MM.1S (cell line): ENCODE measurements at regions not wholly inside any gene's neighbourhood (a gene's known extent, or its start where the extent isn't known, plus 50 kb on each side); places are given as distances from the start of the nearest gene placed in this dataset.

Experiments
- DNase-seq: peaks from one replicate; pipeline ENCODE4 v3.0.0-alpha.2; 2015
- H2AFZ ChIP-seq: fragments of 300-600 bp; sonication (generic); 2 replicates; pipeline ENCODE4 v1.6.0; 2016; ENCODE audit warnings: antibody characterized with exemption, low read length
- H3F3A ChIP-seq: fragments of 300-600 bp; sonication (generic); 2 replicates; pipeline ENCODE4 v1.6.1; 2016; ENCODE audit warnings: mild to moderate bottlenecking, antibody characterized with exemption, low read length, moderate library complexity, mixed read lengths; ENCODE audit not compliant: insufficient read depth
- H3K27ac ChIP-seq: fragments of 300-600 bp; sonication (generic); 2 replicates; pipeline ENCODE4 v1.5.1; 2016; ENCODE audit warnings: mild to moderate bottlenecking, low read length
- H3K27me3 ChIP-seq: fragments of 300-600 bp; sonication (generic); replicated peaks from 2 replicates; pipeline ENCODE4 v1.6.0; 2016; ENCODE audit warnings: low read length; ENCODE audit not compliant: insufficient read depth
- H3K36me3 ChIP-seq: fragments of 300-600 bp; sonication (generic); replicated peaks from 2 replicates; pipeline ENCODE4 v1.6.1; 2016; ENCODE audit warnings: mild to moderate bottlenecking, low read length, mixed read lengths; ENCODE audit not compliant: insufficient read depth
- H3K4me1 ChIP-seq: fragments of 300-600 bp; sonication (generic); 2 replicates; pipeline ENCODE4 v1.6.1; 2016; ENCODE audit warnings: low read length, mixed read lengths
- H3K4me2 ChIP-seq: fragments of 300-600 bp; sonication (generic); 2 replicates; pipeline ENCODE4 v1.6.0; 2016; ENCODE audit warnings: low read depth, low read length
- H3K4me3 ChIP-seq: fragments of 300-600 bp; sonication (generic); 2 replicates; pipeline ENCODE4 v1.5.1; 2016; ENCODE audit warnings: low read length, mixed read lengths
- H3K79me2 ChIP-seq: fragments of 300-600 bp; sonication (generic); 2 replicates; pipeline ENCODE4 v1.6.1; 2016; ENCODE audit warnings: mixed run types, low read length, mixed read lengths
- H3K9ac ChIP-seq: fragments of 300-600 bp; sonication (generic); 2 replicates; pipeline ENCODE4 v1.6.1; 2016; ENCODE audit warnings: low read length, mixed read lengths
- H3K9me2 ChIP-seq: fragments of 300-600 bp; sonication (generic); replicated peaks from 2 replicates; pipeline ENCODE4 v1.6.1; 2016; ENCODE audit warnings: mild to moderate bottlenecking, low read length, mixed read lengths; ENCODE audit not compliant: insufficient read depth
- H3K9me3 ChIP-seq: fragments of 300-600 bp; sonication (generic); replicated peaks from 2 replicates; pipeline ENCODE4 v1.6.1; 2016; ENCODE audit warnings: mild to moderate bottlenecking, low read length, mixed read lengths; ENCODE audit not compliant: insufficient read depth
- H4K20me1 ChIP-seq: fragments of 300-600 bp; sonication (generic); 2 replicates; pipeline ENCODE4 v1.6.1; 2016; ENCODE audit warnings: mild to moderate bottlenecking, low read length, moderate library complexity, mixed read lengths; ENCODE audit not compliant: insufficient read depth
- EZH2 ChIP-seq: fragments of 300-600 bp; sonication (generic); optimal IDR thresholded peaks from 2 replicates; pipeline ENCODE3; 2017; ENCODE audit warnings: low read depth, mild to moderate bottlenecking, antibody characterized with exemption, low read length, mixed read lengths
- EZH2phosphoT487 ChIP-seq: fragments of 300-600 bp; sonication (generic); IDR thresholded peaks from 2 replicates; pipeline ENCODE4 v1.6.1; 2018; ENCODE audit warnings: antibody characterized with exemption, low read length
- TF ChIP-seq, protein P1 (sequence below): fragments of 300-600 bp; sonication (generic); IDR thresholded peaks from 2 replicates; pipeline ENCODE4 v1.5.1; 2016; ENCODE audit warnings: antibody characterized with exemption, low read length, mixed read lengths

DNA sequence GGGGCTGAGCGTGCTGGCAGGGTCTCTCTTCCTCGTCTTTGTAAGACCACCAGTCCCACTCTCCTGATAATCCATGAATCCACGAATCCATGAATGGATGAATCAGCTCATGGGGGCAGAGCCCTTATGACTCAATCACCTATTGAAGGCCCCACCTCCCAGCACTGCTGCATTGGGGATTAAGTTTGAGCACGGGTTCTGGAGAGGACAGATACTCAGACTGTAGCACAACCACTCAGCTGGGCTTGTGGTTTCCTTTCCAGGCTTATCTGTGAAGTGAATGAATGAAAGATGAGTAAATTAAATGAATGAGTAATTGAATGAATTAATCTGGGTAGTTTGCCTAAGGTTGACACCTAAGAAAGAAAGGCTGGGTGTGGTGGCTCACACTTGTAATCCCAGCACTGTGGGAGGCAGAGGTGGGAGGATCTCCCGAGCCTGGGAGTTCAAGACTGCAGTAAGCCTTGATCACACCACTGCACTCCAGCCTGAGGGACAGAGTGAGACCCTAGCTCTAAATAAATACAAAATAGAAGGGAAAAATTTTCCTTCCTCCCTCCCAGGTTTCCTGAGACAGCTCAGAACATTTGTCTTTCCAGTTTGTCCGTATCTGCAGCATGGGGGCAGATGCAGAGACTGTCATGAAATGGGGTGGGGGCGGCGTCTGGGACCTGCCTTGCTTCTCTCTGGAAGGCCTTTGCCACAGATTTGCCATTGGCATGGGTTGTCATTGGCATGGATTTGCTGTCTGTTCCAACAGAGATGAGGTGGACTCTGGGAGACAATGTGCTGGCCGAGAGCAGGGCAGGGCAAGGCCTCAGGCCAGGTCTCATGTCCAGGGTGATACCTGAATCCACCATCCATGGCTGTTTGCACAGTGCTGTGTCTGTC, 187.7 kb upstream of the C1orf174 start:
- Histone ChIP-seq H3K4me3 (no peak overlapping the region), H3F3A (no peaks in the 10 kb centered on the region), H3K36me3 (no peaks in the 10 kb centered on the region), H3K9me3 (no peaks in the 10 kb centered on the region), H3K27ac (no peak overlapping the region), H2AFZ (no peak overlapping the region), H3K27me3 (peaks cover 97% of the 10 kb centered on the region), H4K20me1 (no peaks in the 10 kb centered on the region), H3K4me2 (no peak overlapping the region), H3K9ac (no peak overlapping the region), H3K4me1 (no peaks in the 10 kb centered on the region), H3K9me2 (no peaks in the 10 kb centered on the region), H3K79me2 (no peaks in the 10 kb centered on the region)
- no peak for DNase-seq
- TF ChIP-seq, protein P1, sequence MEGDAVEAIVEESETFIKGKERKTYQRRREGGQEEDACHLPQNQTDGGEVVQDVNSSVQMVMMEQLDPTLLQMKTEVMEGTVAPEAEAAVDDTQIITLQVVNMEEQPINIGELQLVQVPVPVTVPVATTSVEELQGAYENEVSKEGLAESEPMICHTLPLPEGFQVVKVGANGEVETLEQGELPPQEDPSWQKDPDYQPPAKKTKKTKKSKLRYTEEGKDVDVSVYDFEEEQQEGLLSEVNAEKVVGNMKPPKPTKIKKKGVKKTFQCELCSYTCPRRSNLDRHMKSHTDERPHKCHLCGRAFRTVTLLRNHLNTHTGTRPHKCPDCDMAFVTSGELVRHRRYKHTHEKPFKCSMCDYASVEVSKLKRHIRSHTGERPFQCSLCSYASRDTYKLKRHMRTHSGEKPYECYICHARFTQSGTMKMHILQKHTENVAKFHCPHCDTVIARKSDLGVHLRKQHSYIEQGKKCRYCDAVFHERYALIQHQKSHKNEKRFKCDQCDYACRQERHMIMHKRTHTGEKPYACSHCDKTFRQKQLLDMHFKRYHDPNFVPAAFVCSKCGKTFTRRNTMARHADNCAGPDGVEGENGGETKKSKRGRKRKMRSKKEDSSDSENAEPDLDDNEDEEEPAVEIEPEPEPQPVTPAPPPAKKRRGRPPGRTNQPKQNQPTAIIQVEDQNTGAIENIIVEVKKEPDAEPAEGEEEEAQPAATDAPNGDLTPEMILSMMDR = no peak
- no peak for TF ChIP-seq EZH2
- TF ChIP-seq EZH2phosphoT487 = no peak

DNA sequence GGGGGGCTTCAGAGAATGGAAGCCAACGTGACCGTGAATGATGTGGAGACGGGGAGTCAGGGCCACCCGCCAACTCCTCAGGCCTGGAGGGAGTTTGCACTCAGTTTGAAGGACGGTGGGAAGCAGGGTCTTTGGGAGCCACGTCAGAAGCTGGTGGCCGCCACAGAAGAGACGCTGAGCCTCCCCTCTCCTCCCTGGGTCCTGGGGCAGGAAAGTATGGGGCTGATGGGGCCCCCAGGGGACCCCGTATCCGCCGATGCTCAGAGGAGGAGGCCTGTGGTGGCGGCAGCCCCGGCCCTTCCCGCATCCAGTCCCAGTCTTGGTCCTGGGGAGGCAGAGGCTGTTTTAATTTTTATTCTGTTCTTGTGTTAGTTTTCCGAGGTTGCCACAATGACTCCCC, 188.6 kb upstream of the C1orf174 start:
- Histone ChIP-seq H3K9me3 (no peaks in the 10 kb centered on the region), H3K4me3 (no peak overlapping the region), H2AFZ (no peak overlapping the region), H3K27ac (no peak overlapping the region), H3K79me2 (no peaks in the 10 kb centered on the region), H3K36me3 (no peaks in the 10 kb centered on the region), H3K4me2 (no peak overlapping the region), H3K9me2 (no peaks in the 10 kb centered on the region), H3K9ac (no peak overlapping the region), H3F3A (no peaks in the 10 kb centered on the region), H4K20me1 (no peaks in the 10 kb centered on the region), H3K4me1 (no peaks in the 10 kb centered on the region), H3K27me3 (peaks cover 90% of the 10 kb centered on the region)
- DNase-seq = no peak
- no peak for TF ChIP-seq EZH2
- TF ChIP-seq, protein P1 = no peak
- TF ChIP-seq EZH2phosphoT487 = no peak

DNA sequence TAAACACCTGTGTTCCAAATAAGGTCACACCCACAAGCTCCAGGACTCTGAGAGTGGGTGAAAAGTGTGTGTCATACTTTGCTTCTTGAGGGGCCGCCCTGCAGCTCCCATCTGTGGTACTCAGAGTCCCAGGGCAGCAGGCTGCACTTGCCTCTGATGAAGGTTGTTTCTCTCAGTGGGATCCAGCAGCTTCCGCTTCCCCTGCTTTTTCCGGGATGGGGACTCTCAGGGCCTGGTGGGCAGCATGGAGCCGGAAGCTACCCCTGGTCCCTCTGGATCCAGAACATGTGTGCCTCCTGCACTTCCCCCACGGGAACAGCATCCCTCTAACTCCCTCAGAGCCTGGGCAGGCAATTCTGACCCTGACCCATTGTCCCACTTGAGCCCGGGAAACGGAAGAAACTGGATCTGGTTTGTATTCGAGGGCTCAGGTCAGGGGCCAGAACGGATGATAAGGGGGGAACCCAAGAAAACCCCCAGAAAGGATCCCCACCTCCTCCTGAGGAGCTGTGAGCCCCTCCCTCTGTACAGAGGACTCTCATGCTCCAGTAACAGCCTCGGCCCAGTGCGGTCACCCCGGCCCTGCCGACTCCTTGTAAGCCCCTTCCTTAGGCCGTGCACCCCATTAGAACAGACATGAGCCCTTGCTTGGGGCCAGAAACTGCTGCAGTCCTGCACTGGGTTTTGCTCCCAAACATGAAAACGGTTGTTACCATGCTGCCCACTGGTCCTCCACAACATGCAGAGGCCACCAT, 189.5 kb upstream of the C1orf174 start:
- H3K4me2 ChIP-seq = no peak overlapping the region
- no peaks in the 10 kb centered on the region for H3K4me1 ChIP-seq
- no peak for DNase-seq
- H3K27me3 ChIP-seq = peaks cover 86% of the 10 kb centered on the region
- TF ChIP-seq EZH2phosphoT487 = no peak
- H3K9me3 ChIP-seq = no peaks in the 10 kb centered on the region
- H3K4me3 ChIP-seq = no peak overlapping the region
- H3K36me3 ChIP-seq = no peaks in the 10 kb centered on the region
- no peaks in the 10 kb centered on the region for H3K9me2 ChIP-seq
- no peaks in the 10 kb centered on the region for H4K20me1 ChIP-seq
- no peaks in the 10 kb centered on the region for H3K79me2 ChIP-seq
- no peak overlapping the region for H3K27ac ChIP-seq
- H2AFZ ChIP-seq = no peak overlapping the region
- no peaks in the 10 kb centered on the region for H3F3A ChIP-seq
- no peak overlapping the region for H3K9ac ChIP-seq
